Duodenal mucosa (tissue), 2 donors: ENCODE measurements at regions not wholly inside any gene's neighbourhood (a gene's known extent, or its start where the extent isn't known, plus 50 kb on each side); places are given as distances from the start of the nearest gene placed in this dataset.

Experiments used
- H3K27ac ChIP-seq: one replicate; pipeline ENCODE4 v1.7.0; 2013; ENCODE audit warnings: low read depth, low read length
- H3K27me3 ChIP-seq, 2 donors: one replicate each; pipeline ENCODE4 v1.7.0; 2013; ENCODE audit warnings: low read length in 2 of 2, control low read depth in 1 of 2; ENCODE audit not compliant: insufficient read depth in 2 of 2, control insufficient read depth in 1 of 2
- H3K36me3 ChIP-seq, 2 donors: one replicate each; pipeline ENCODE4 v1.7.0; 2013; ENCODE audit warnings: low read length in 2 of 2, control low read depth in 1 of 2; ENCODE audit not compliant: insufficient read depth in 2 of 2, control insufficient read depth in 1 of 2
- H3K4me1 ChIP-seq, 2 donors: one replicate each; pipeline ENCODE4 v1.7.0; 2013; ENCODE audit warnings: low read length in 2 of 2, control low read depth in 1 of 2; ENCODE audit not compliant: insufficient read depth in 2 of 2, control insufficient read depth in 1 of 2
- H3K4me3 ChIP-seq, 2 donors: one replicate each; pipeline ENCODE4 v1.7.0; 2013; ENCODE audit warnings: low read length in 2 of 2, low read depth in 1 of 2
- H3K9ac ChIP-seq, 2 donors: one replicate each; pipeline ENCODE4 v1.7.0; 2013; ENCODE audit warnings: low read length in 2 of 2, low read depth in 1 of 2
- H3K9me3 ChIP-seq, 2 donors: one replicate each; pipeline ENCODE4 v1.7.0; 2013; ENCODE audit warnings: low read length in 2 of 2, control low read depth in 1 of 2; ENCODE audit not compliant: control insufficient read depth in 1 of 2

GRCh38 chr7:138238734-138239659 lies 162.7 kb downstream of the AKR1D1 start:
- Histone ChIP-seq H3K4me3 (no peak overlapping the region), H3K36me3 (no peaks in the 10 kb centered on the region)

GRCh38 chr7:138243430-138243829 lies 167.2 kb downstream of the AKR1D1 start:
- H3K27ac ChIP-seq, result no peak overlapping the region
- H3K4me1 ChIP-seq, result no peaks in the 10 kb centered on the region
- H3K27me3 ChIP-seq, result no peaks in the 10 kb centered on the region
- peaks cover 6 to 8% of the 10 kb centered on the region in 2 donors for H3K9me3 ChIP-seq
- H3K36me3 ChIP-seq, result no peaks in the 10 kb centered on the region
- H3K4me3 ChIP-seq, result no peak overlapping the region
- H3K9ac ChIP-seq, result no peak overlapping the region

More at GRCh38 chr7:138238734-138239659, 162.7 kb downstream of the AKR1D1 start:
- no peaks in the 10 kb centered on the region for H3K4me1 ChIP-seq
- peaks cover 0 to 4% of the 10 kb centered on the region in 2 donors for H3K9me3 ChIP-seq
- no peak overlapping the region for H3K27ac ChIP-seq
- H3K9ac ChIP-seq, result no peak overlapping the region
- no peaks in the 10 kb centered on the region for H3K27me3 ChIP-seq

- H3K9ac ChIP-seq, result no peak overlapping the region
- H3K4me1 ChIP-seq, result no peaks in the 10 kb centered on the region
- no peak overlapping the region for H3K4me3 ChIP-seq
- H3K9me3 ChIP-seq, result peaks cover 6% of the 10 kb centered on the region in 2 donors
- H3K27me3 ChIP-seq, result no peaks in the 10 kb centered on the region
- H3K27ac ChIP-seq, result no peak overlapping the region
- H3K36me3 ChIP-seq, result no peaks in the 10 kb centered on the region
These were observed 167.6 kb downstream of the AKR1D1 start for GRCh38 chr7:138243836-138244235.

- H3K9me3 ChIP-seq, result peaks cover 4 to 6% of the 10 kb centered on the region in 2 donors
- H3K9ac ChIP-seq, result no peak overlapping the region
- no peaks in the 10 kb centered on the region for H3K27me3 ChIP-seq
- H3K4me3 ChIP-seq, result no peak overlapping the region
- H3K27ac ChIP-seq, result no peak overlapping the region
- H3K4me1 ChIP-seq, result no peaks in the 10 kb centered on the region
- H3K36me3 ChIP-seq, result no peaks in the 10 kb centered on the region
These were observed 168.3 kb downstream of the AKR1D1 start for GRCh38 chr7:138244606-138245005.

GRCh38 chr7:138245216-138245615 lies 169.0 kb downstream of the AKR1D1 start:
- no peak overlapping the region for H3K9ac ChIP-seq
- H3K9me3 ChIP-seq, result peaks cover 4 to 6% of the 10 kb centered on the region in 2 donors
- H3K36me3 ChIP-seq, result no peaks in the 10 kb centered on the region
- H3K4me1 ChIP-seq, result no peaks in the 10 kb centered on the region
- no peak overlapping the region for H3K27ac ChIP-seq
- H3K27me3 ChIP-seq, result no peaks in the 10 kb centered on the region
- no peak overlapping the region for H3K4me3 ChIP-seq

GRCh38 chr7:138245682-138246081 lies 169.4 kb downstream of the AKR1D1 start:
- H3K27ac ChIP-seq, result no peak overlapping the region
- no peak overlapping the region for H3K9ac ChIP-seq
- H3K27me3 ChIP-seq, result no peaks in the 10 kb centered on the region
- H3K36me3 ChIP-seq, result no peaks in the 10 kb centered on the region
- no peaks in the 10 kb centered on the region for H3K4me1 ChIP-seq
- H3K4me3 ChIP-seq, result no peak overlapping the region
- H3K9me3 ChIP-seq, result peaks cover 4 to 6% of the 10 kb centered on the region in 2 donors

- no peak overlapping the region for H3K27ac ChIP-seq
- H3K9me3 ChIP-seq, result peaks cover 4 to 6% of the 10 kb centered on the region in 2 donors
- no peaks in the 10 kb centered on the region for H3K36me3 ChIP-seq
- H3K4me3 ChIP-seq, result no peak overlapping the region
- H3K27me3 ChIP-seq, result no peaks in the 10 kb centered on the region
- H3K4me1 ChIP-seq, result no peaks in the 10 kb centered on the region
- H3K9ac ChIP-seq, result no peak overlapping the region
These were observed 170.2 kb downstream of the AKR1D1 start for GRCh38 chr7:138246428-138246827.

GRCh38 chr7:138247081-138247480 lies 170.8 kb downstream of the AKR1D1 start:
- Histone ChIP-seq H3K27ac (no peak overlapping the region), H3K27me3 (no peaks in the 10 kb centered on the region), H3K36me3 (no peaks in the 10 kb centered on the region), H3K9ac (no peak overlapping the region), H3K4me1 (no peaks in the 10 kb centered on the region), H3K4me3 (no peak overlapping the region), H3K9me3 (peaks cover 4 to 6% of the 10 kb centered on the region in 2 donors)

- H3K4me3 ChIP-seq, result no peak overlapping the region
- no peaks in the 10 kb centered on the region for H3K36me3 ChIP-seq
- no peaks in the 10 kb centered on the region for H3K27me3 ChIP-seq
These were observed 171.5 kb downstream of the AKR1D1 start for GRCh38 chr7:138247568-138248333.

GRCh38 chr7:138248609-138249008 lies 172.3 kb downstream of the AKR1D1 start:
- Histone ChIP-seq H3K9ac (no peak overlapping the region), H3K4me3 (no peak overlapping the region), H3K36me3 (no peaks in the 10 kb centered on the region), H3K4me1 (no peaks in the 10 kb centered on the region), H3K27me3 (no peaks in the 10 kb centered on the region), H3K27ac (no peak overlapping the region), H3K9me3 (peaks cover 4 to 6% of the 10 kb centered on the region in 2 donors)

More at GRCh38 chr7:138247568-138248333, 171.5 kb downstream of the AKR1D1 start:
- Histone ChIP-seq H3K27ac (no peak overlapping the region), H3K9ac (no peak overlapping the region), H3K9me3 (peaks cover 4 to 6% of the 10 kb centered on the region in 2 donors), H3K4me1 (no peaks in the 10 kb centered on the region)
